Heart right ventricle (tissue), 16 donors: ENCODE measurements at regions not wholly inside any gene's neighbourhood (a gene's known extent, or its start where the extent isn't known, plus 50 kb on each side); places are given as distances from the start of the nearest gene placed in this dataset.

Experiments
- ATAC-seq, 8 donors: fragments of 200-7000 bp; cut with Tn5 transposase; one replicate each; pipeline ENCODE4 v1.9.1; 2020; ENCODE audit warnings: mild to moderate bottlenecking in 8 of 8, moderate library complexity in 8 of 8, moderate number of reproducible peaks in 1 of 8
- DNase-seq, 2 donors: peaks; one replicate each; pipeline ENCODE4 v3.0.0-alpha.2; 2020
- H3K27ac ChIP-seq, 10 donors: fragments of 200-600 bp; sonication (generic) in 2 of 10; one replicate each; pipeline versions ENCODE4 v1.5.0 to v1.8.0; 2020 to 2022; ENCODE audit warnings: mild to moderate bottlenecking in 3 of 10
- H3K27me3 ChIP-seq, 7 donors: fragments of 200-600 bp; one replicate each; pipeline ENCODE4 v1.8.0; 2021 to 2022; ENCODE audit warnings: mild to moderate bottlenecking in 2 of 7
- H3K36me3 ChIP-seq, 9 donors: fragments of 200-600 bp; sonication (generic) in 1 of 9; one replicate each; pipeline versions ENCODE4 v1.5.0 to v1.8.0; 2020 to 2022; ENCODE audit warnings: mild to moderate bottlenecking in 2 of 9
- H3K4me1 ChIP-seq, 9 donors: fragments of 200-600 bp; sonication (generic) in 1 of 9; one replicate each; pipeline versions ENCODE4 v1.5.0 to v1.8.0; 2020 to 2022; ENCODE audit warnings: mild to moderate bottlenecking in 4 of 9
- H3K4me3 ChIP-seq, 10 donors: fragments of 200-600 bp; sonication (generic) in 2 of 10; one replicate each; pipeline versions ENCODE4 v1.5.0 to v1.8.0; 2020 to 2022; ENCODE audit warnings: mild to moderate bottlenecking in 7 of 10, moderate library complexity in 2 of 10
- H3K9me3 ChIP-seq, 11 donors: fragments of 200-600 bp in 10 of 11; sonication (generic) in 2 of 11; one replicate each; pipeline versions ENCODE4 v1.5.0 to v1.8.0; 2013 to 2022; ENCODE audit warnings: mild to moderate bottlenecking in 2 of 11, control low read depth in 1 of 11, moderate library complexity in 1 of 11
- CTCF ChIP-seq, 9 donors: fragments of 200-600 bp; sonication (generic) in 2 of 9; IDR thresholded peaks; one replicate each; pipeline versions ENCODE4 v1.5.0 to v1.8.0; 2021 to 2022; ENCODE audit warnings: antibody characterized with exemption in 9 of 9, mild to moderate bottlenecking in 5 of 9, moderate library complexity in 1 of 9
- WGBS, 2 donors: extraction: QIAGEN DNeasy Blood & Tissue Kit; methylation state at CpG; one replicate each; pipeline ENCODE4 v1.1.7; 2013; ENCODE audit warnings: inconsistent platforms in 1 of 2; 5-methylcytosine and 5-hydroxymethylcytosine counted together
- intact Hi-C, 10 donors: fragments of 100-400 bp; cut with DNase I; formaldehyde crosslinking; loops; one replicate each; pipeline versions ENCODE4 v1.11.1 to v1.14.2; 2022
- donor health status: Arrhythmogenic right ventricular cardiomyopathy.
- donor health status: ischemic (EF 13 %, LVEDD 7.1; RV severe dilation, severe dysfunction).
- donor health status: healthy with polysubstance abuse.
- donor health status: DM: no; HTN: yes; CAD: no.
- donor health status: DM: no; HTN: no; CAD: no.
- donor health status: ischemic (EF 25% LVEDD 6.9; RV normal size, moderate dysfunction).
- donor health status: ischemic (EF 25% LVEDD 5.7; RV mildly dilated, moderate dysfunction).
- donor health status: healthy.
- donor health status: DM: yes; HTN: yes; CAD: no.
- donor health status: Ischemic cardiomyopathy.
- donor health status: ischemic (EF 35%, LVEDD 5.7; RV mildly dilated, moderate dysfunction).
- donor health status: nonischemic (EF 11% LVEDD 7.7; RV severe dilation, severe dysfunction).
- donor health status: DM: yes; HTN: yes; CAD: no.
- donor health status: PGD.
- donor health status: ischemic (EF 29% LVEDD 5.4; RV normal size, mild dysfunction).
- donor health status: nonischemic (EF 23%, LVEDD 6.1; RV moderate dilation, normal function).

DNA sequence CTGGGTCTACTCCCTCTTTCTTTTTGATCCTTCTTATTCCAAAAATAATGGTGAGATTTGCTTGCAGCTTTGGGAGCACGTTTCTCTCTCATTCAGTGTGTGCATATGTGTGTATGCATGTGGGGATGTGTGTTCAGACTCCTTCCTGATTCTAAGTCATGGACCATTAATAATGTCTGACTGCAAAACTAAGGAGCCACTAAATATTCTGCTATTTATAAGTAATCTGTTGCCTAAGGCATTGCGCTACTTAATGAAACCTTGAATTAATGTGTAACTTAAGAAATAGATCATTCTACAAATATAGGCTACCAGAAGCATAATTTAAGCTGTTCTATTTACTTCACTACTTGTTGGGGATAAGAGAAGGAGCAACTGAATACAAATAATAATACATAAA, 182.1 kb downstream of the TFCP2L1 start:
- no peak overlapping the region for H3K4me3 ChIP-seq
- no peaks in the 10 kb centered on the region for H3K9me3 ChIP-seq
- DNase-seq (no peak), ATAC-seq (no peak)
- intact Hi-C loops = loop anchor here in 1 of 10 donors (5.0 kb wide), 1 partner anchor 194 kb away; no protein-coding TSS in a partner anchor
- H3K27me3 ChIP-seq = peaks cover 0 to 6% (median 0%) of the 10 kb centered on the region in 7 donors
- H3K27ac ChIP-seq = no peak overlapping the region
- TF ChIP-seq CTCF (IDR thresholded peaks at IDR 0.05) = no peak
- peaks cover 0 to 7% (median 0%) of the 10 kb centered on the region in 9 donors for H3K4me1 ChIP-seq
- H3K36me3 ChIP-seq = no peaks in the 10 kb centered on the region
- 75 to 85% methylated on average over 2 of the region's 2 CpGs for WGBS, 2 donors

DNA sequence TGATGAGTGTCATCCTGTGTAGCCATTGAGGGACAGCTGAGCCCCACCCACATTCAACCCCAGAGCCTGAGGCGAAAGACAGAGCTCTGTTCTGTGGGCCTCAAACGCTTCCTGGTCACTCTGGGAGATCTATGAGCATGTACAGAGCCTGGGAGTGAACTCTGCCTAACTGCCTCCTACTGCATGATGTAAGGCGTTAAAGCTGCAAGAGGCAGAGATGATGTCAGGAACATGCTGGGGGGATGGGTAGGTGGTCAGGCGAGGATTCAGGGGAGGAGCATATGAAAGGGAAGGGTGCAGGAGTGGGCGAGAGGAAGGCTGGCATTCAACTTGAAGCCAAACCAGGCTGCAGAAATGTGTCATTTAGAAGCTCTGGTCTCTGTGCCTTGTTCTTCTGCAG, 181.0 kb downstream of the TFCP2L1 start:
- intact Hi-C loops = loop anchor here in 1 of 10 donors (5.0 kb wide), 1 partner anchor 193 kb away; no protein-coding TSS in a partner anchor
- Histone ChIP-seq H3K27me3 (peaks cover 0 to 6% (median 0%) of the 10 kb centered on the region in 7 donors), H3K27ac (no peak overlapping the region), H3K4me3 (no peak overlapping the region), H3K4me1 (peaks cover 0 to 7% (median 0%) of the 10 kb centered on the region in 9 donors), H3K9me3 (no peaks in the 10 kb centered on the region), H3K36me3 (no peaks in the 10 kb centered on the region)
- ATAC-seq = no peak
- no peak for DNase-seq
- 55 to 57% methylated on average over 5 of the region's 5 CpGs for WGBS, 2 donors
- no peak for TF ChIP-seq CTCF (IDR thresholded peaks at IDR 0.05)

DNA sequence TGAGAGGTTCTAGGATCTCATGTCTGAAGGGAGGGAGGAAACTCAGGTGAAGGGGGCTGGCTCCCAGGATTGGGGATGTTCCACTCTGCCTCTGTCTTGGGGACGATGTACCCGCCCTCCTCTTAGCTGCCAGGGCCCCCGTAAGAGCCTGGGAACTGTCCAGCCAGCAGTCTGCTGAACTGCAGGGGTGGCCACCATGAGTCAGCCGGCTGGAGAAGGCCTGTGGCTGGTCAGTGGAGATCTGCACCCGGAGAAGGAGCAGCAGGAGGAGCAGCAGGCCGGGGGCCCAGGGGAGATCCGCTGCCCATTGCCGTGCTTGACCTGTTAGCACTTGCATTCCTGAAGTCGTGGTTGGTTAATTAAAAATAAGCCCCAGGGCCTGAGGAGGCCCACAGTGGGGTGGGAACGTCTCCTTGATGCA, 180.3 kb downstream of the TFCP2L1 start:
- H3K4me1 ChIP-seq = peaks cover 0 to 6% (median 0%) of the 10 kb centered on the region in 9 donors
- H3K4me3 ChIP-seq = no peak overlapping the region
- TF ChIP-seq CTCF (IDR thresholded peaks at IDR 0.05) = no peak
- H3K36me3 ChIP-seq = no peaks in the 10 kb centered on the region
- 46 to 50% methylated on average over 10 of the region's 10 CpGs for WGBS, 2 donors
- peaks cover 0 to 6% (median 0%) of the 10 kb centered on the region in 7 donors for H3K27me3 ChIP-seq
- intact Hi-C loops = loop anchor here in 1 of 10 donors (5.0 kb wide), 1 partner anchor 193 kb away; no protein-coding TSS in a partner anchor
- no peak overlapping the region for H3K27ac ChIP-seq
- no peaks in the 10 kb centered on the region for H3K9me3 ChIP-seq
- no peak for ATAC-seq
- no peak for DNase-seq

- DNase-seq (no peak), ATAC-seq (no peak)
- H3K4me3 ChIP-seq = no peak overlapping the region
- H3K27ac ChIP-seq = no peak overlapping the region
- peaks cover 0 to 5% (median 0%) of the 10 kb centered on the region in 11 donors for H3K9me3 ChIP-seq
- TF ChIP-seq CTCF (IDR thresholded peaks at IDR 0.05) = no peak
- H3K4me1 ChIP-seq = no peaks in the 10 kb centered on the region
- H3K27me3 ChIP-seq = peaks cover 0 to 3% (median 0%) of the 10 kb centered on the region in 7 donors
- intact Hi-C loops = no loop called here
- no peaks in the 10 kb centered on the region for H3K36me3 ChIP-seq
Measured at GRCh38 chr2:121110924-121111323, 174.1 kb downstream of the TFCP2L1 start.
